Stomach (tissue), 8 donors: ENCODE measurements at regions not wholly inside any gene's neighbourhood (a gene's known extent, or its start where the extent isn't known, plus 50 kb on each side); places are given as distances from the start of the nearest gene placed in this dataset.

Experiments used
- DNase-seq, 2 donors: peaks; one replicate each; pipeline versions ENCODE4 v3.0.0 to v3.0.0-alpha.2; 2013 to 2019
- H3K27ac ChIP-seq, 5 donors: fragments of 200-600 bp in 4 of 5; sonication (generic) in 4 of 5; one replicate each; pipeline ENCODE4 v1.5.1; 2013 to 2019; ENCODE audit warnings: mild to moderate bottlenecking in 1 of 5, moderate library complexity in 1 of 5
- H3K27me3 ChIP-seq, 3 donors: fragments of 200-600 bp; sonication (generic); one replicate each; pipeline ENCODE4 v1.5.1; 2017 to 2019; ENCODE audit warnings: mixed run types in 1 of 3
- H3K36me3 ChIP-seq, 4 donors: fragments of 200-600 bp; sonication (generic); 1 replicate in 3 of 4; 2 replicates in 1 of 4; pipeline ENCODE4 v1.5.1; 2016 to 2019
- H3K4me1 ChIP-seq, 4 donors: fragments of 200-600 bp; sonication (generic); one replicate each; pipeline ENCODE4 v1.5.1; 2016 to 2019
- H3K4me3 ChIP-seq, 4 donors: fragments of 200-600 bp; sonication (generic) in 3 of 4; one replicate each; pipeline ENCODE4 v1.5.1; 2016 to 2019; ENCODE audit warnings: mild to moderate bottlenecking in 1 of 4
- H3K9me3 ChIP-seq, 4 donors: fragments of 200-600 bp; sonication (generic); one replicate each; pipeline ENCODE4 v1.5.1; 2016 to 2019
- EP300 ChIP-seq: sonication (generic); formaldehyde crosslinking; IDR thresholded peaks from one replicate; pipeline ENCODE4 v1.6.1; 2017; ENCODE audit warnings: antibody characterized with exemption
- POLR2A ChIP-seq, 4 donors: fragments of 450-650 bp; IDR thresholded peaks; one replicate each; pipeline ENCODE4 v1.6.1; 2016; ENCODE audit warnings: antibody characterized with exemption in 4 of 4, control low read depth in 2 of 4, mild to moderate bottlenecking in 1 of 4, moderate library complexity in 1 of 4
- POLR2AphosphoS5 ChIP-seq, 3 donors: sonication (generic); formaldehyde crosslinking; IDR thresholded peaks; one replicate each; pipeline ENCODE4 v1.6.1; 2016; ENCODE audit warnings: antibody characterized with exemption in 3 of 3
- WGBS, 5 donors: extraction: QIAGEN DNeasy Blood & Tissue Kit in 3 of 5; methylation state at CpG; one replicate each; pipeline versions ENCODE4 v1.1.5 to v1.1.7; 2013 to 2018; 5-methylcytosine and 5-hydroxymethylcytosine counted together
- intact Hi-C: fragments of 100-400 bp; cut with DNase I; formaldehyde crosslinking; loops from one replicate; pipeline ENCODE4 v1.15.1; 2023; ENCODE audit warnings: low total_unique reads
- TF ChIP-seq, protein P1 (sequence below), 7 experiments: fragments of 450-650 bp in 4 of 7; fragments of 200-600 bp in 3 of 7; sonication (generic) in 3 of 7; IDR thresholded peaks; one replicate each; pipeline ENCODE4 v1.5.1; 2016 to 2019; ENCODE audit warnings: antibody characterized with exemption in 7 of 7, control low read depth in 2 of 7, mild to moderate bottlenecking in 1 of 7
- donor health status: healthy with polysubstance abuse.
- donor health status: Bipolar disorder and iron deficiency.
- donor health status: healthy.

DNA sequence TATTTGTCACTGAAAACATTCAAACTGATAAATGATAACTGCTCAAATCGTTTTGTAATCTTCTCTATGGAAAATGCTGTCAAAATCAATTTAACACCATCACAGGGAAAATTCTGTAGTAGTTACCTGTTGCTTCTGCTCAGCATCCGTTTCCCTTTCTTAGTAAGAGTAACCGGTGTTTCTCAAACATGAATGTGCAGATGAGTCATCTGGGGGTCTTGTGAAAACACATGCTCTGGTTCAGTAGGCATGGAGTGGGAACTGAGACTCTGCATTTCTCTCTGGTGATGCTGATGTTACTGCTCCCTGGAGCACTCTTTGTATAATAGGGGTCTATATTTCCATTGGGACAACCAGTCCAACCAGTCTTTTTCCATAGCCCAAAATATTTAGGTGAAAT lies 145.1 kb downstream of the SEMA6D start:
- Histone ChIP-seq H3K9me3 (peaks cover 0 to 12% (median 10%) of the 10 kb centered on the region in 4 donors), H3K4me1 (no peaks in the 10 kb centered on the region), H3K27me3 (no peaks in the 10 kb centered on the region), H3K4me3 (no peak overlapping the region), H3K27ac (no peak overlapping the region), H3K36me3 (no peaks in the 10 kb centered on the region)
- intact Hi-C loops, result no loop called here
- TF ChIP-seq, protein P1, sequence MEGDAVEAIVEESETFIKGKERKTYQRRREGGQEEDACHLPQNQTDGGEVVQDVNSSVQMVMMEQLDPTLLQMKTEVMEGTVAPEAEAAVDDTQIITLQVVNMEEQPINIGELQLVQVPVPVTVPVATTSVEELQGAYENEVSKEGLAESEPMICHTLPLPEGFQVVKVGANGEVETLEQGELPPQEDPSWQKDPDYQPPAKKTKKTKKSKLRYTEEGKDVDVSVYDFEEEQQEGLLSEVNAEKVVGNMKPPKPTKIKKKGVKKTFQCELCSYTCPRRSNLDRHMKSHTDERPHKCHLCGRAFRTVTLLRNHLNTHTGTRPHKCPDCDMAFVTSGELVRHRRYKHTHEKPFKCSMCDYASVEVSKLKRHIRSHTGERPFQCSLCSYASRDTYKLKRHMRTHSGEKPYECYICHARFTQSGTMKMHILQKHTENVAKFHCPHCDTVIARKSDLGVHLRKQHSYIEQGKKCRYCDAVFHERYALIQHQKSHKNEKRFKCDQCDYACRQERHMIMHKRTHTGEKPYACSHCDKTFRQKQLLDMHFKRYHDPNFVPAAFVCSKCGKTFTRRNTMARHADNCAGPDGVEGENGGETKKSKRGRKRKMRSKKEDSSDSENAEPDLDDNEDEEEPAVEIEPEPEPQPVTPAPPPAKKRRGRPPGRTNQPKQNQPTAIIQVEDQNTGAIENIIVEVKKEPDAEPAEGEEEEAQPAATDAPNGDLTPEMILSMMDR (IDR thresholded peaks at IDR 0.05), result no peak
- TF ChIP-seq EP300 (no peak), POLR2AphosphoS5 (IDR thresholded peaks at IDR 0.05) (no peak), POLR2A (IDR thresholded peaks at IDR 0.05) (no peak)
- DNase-seq, result no peak
- WGBS, 5 donors, result 70 to 82% (median 74%) methylated on average over 3 of the region's 3 CpGs

DNA sequence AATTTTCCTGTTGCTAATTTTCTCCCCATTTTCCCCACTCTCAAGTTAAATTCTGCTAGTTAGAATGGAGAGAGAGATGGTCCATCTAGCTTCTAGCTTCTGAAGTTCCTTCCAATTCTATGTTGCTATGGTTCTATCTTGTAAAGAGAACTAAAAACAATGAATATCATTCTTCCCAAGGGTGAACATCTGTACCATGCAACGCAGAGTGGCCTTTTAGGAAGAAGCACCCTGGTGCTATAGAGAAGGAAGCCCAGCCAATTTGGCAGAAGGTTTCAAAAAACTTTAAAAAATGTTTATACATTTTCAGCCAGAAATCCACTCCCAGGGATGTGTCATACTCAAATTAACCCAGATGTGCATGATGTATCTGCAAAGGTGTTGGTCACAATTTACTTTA lies 149.1 kb downstream of the SEMA6D start:
- H3K4me1 ChIP-seq, result no peaks in the 10 kb centered on the region
- H3K27ac ChIP-seq, result no peak overlapping the region
- no peak for DNase-seq
- WGBS, 5 donors, result 69 to 90% (median 81%) methylated on average over 1 of the region's 1 CpG
- H3K9me3 ChIP-seq, result peaks cover 0 to 22% (median 10%) of the 10 kb centered on the region in 4 donors
- no peaks in the 10 kb centered on the region for H3K36me3 ChIP-seq
- no peaks in the 10 kb centered on the region for H3K27me3 ChIP-seq
- intact Hi-C loops, result no loop called here
- no peak overlapping the region for H3K4me3 ChIP-seq
- TF ChIP-seq, protein P1 (IDR thresholded peaks at IDR 0.05), result no peak
- TF ChIP-seq POLR2A (IDR thresholded peaks at IDR 0.05) (no peak), EP300 (no peak), POLR2AphosphoS5 (IDR thresholded peaks at IDR 0.05) (no peak)

DNA sequence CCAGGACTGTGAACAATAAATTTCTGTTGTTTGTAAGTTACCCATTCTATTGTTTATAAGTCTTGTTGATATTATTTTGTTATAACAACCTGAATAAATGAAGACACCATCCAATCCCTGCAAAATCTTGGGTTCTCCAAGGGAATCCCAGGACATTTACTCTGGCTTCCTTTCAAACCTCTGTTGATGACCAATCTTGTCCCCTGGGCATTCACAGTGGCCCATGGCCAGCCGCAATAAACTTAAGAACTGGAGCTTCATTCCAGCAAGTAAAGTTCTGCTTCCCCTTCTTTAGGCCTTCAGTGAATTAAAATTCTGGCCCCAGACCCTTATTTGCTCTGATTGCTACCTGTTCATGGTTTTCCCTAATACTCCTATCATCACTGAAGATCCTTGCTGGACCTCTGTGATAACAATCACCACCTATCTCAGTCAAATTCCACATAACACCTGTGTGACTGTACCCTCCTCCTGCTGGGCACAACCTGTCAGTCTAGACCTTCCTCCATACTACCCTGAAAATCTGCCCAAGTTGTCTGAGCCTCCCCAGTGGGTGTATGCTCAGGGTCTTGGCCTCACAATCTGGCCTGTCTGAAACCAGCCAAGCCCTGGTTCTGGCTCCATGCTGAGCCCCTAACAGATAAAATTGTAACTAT lies 153.1 kb downstream of the SEMA6D start:
- Histone ChIP-seq H3K36me3 (no peaks in the 10 kb centered on the region), H3K4me1 (peaks cover 0 to 4% (median 0%) of the 10 kb centered on the region in 4 donors), H3K27ac (no peak overlapping the region), H3K27me3 (no peaks in the 10 kb centered on the region), H3K4me3 (no peak overlapping the region), H3K9me3 (peaks cover 0 to 17% (median 6%) of the 10 kb centered on the region in 4 donors)
- TF ChIP-seq EP300, result no peak
- TF ChIP-seq POLR2AphosphoS5 (IDR thresholded peaks at IDR 0.05), result no peak
- TF ChIP-seq, protein P1 (IDR thresholded peaks at IDR 0.05), result no peak
- no peak for TF ChIP-seq POLR2A (IDR thresholded peaks at IDR 0.05)
- WGBS, 5 donors, result 77 to 96% (median 92%) methylated on average over 1 of the region's 1 CpG
- DNase-seq, result no peak
- intact Hi-C loops, result no loop called here

DNA sequence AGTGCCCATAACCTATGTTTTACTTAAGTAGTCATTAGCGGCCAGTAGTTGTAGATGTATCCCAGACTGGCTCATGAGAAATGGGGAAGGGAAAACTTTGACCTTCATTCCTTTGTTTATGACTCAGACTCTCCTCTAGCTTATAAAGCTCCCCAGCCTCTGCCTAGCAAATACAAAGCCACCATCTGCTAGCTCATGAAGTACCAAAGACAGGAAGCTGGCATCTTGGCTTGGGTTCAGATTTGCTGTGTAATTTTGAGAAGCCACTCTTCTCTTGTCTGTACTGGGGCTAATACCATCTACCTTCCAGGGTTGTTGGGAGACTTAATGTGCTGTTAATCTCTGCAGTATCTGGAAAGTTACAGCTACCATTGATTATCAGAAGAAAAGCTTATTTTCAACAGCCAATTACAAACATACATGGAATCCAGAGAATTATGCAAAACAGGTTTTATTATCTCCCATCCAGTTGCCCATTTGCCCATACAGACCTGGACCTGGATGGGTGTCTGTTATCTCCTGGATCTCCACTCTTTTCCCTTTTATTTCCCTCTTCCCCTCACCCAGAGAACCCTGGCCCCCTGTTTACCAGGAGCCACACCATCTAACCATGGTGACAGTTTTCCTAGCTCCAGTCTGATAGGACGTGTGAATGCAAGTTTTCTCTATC lies 153.8 kb downstream of the SEMA6D start:
- WGBS, 5 donors, result 52 to 72% (median 61%) methylated on average over 2 of the region's 2 CpGs
- Histone ChIP-seq H3K4me1 (peaks cover 0 to 4% (median 0%) of the 10 kb centered on the region in 4 donors), H3K27me3 (no peaks in the 10 kb centered on the region), H3K27ac (no peak overlapping the region), H3K36me3 (no peaks in the 10 kb centered on the region), H3K4me3 (no peak overlapping the region), H3K9me3 (peaks cover 0 to 10% (median under 1%) of the 10 kb centered on the region in 4 donors)
- intact Hi-C loops, result no loop called here
- peak in 1 of 2 donors; percentile 26 for DNase-seq
- no peak for TF ChIP-seq POLR2A (IDR thresholded peaks at IDR 0.05)
- TF ChIP-seq, protein P1 (IDR thresholded peaks at IDR 0.05), result no peak
- no peak for TF ChIP-seq POLR2AphosphoS5 (IDR thresholded peaks at IDR 0.05)
- no peak for TF ChIP-seq EP300
